HepG2 (cell line): ENCODE measurements at regions not wholly inside any gene's neighbourhood (a gene's known extent, or its start where the extent isn't known, plus 50 kb on each side); places are given as distances from the start of the nearest gene placed in this dataset.

ENCODE experiments used
- ATAC-seq: fragments of 200-7000 bp; cut with Tn5 transposase; 3 replicates; pipeline ENCODE4 v1.9.1; 2020; ENCODE audit warnings: mild to moderate bottlenecking, moderate library complexity
- BruUV-seq: library from RNA; stranded (reverse); fragments of 400-500 nt; replicated peaks from 2 replicates; lab custom pipeline; 2021; lab: Mats Ljungman, UMichigan
- CTCF ChIA-PET: fragments of 300-600 bp; formaldehyde crosslinking; extraction: SDS; loops from one replicate; lab custom pipeline; 2021; ENCODE audit warnings: low total read pairs, inconsistent platforms, low intra/inter-chr PET ratio; lab: Yijun Ruan, JAX
- POLR2A ChIA-PET: fragments of 350-600 bp; sonication (Branson Sonifier 250); formaldehyde crosslinking; loops from one replicate; lab custom pipeline; 2020; ENCODE audit warnings: antibody characterized with exemption, inconsistent platforms; lab: Yijun Ruan, JAX
- DNase-seq: peaks from one replicate; pipeline ENCODE4 v3.0.0-alpha.2; 2015; ENCODE audit warnings: low spot score
- FAIRE-seq: peaks from 3 replicates; lab custom pipeline; 2011; peaks lifted over from hg19 to GRCh38; lab: Jason Lieb, UNC
- H2AFZ ChIP-seq: one replicate; pipeline ENCODE4 v1.6.1; 2011; ENCODE audit warnings: low read length, inconsistent platforms
- H3K27ac ChIP-seq: fragments of 300-600 bp; 3 replicates; pipeline ENCODE4 v1.8.0; 2011; ENCODE audit warnings: mixed run types, mild to moderate bottlenecking, mixed read lengths, low read length, inconsistent platforms; ENCODE audit not compliant: insufficient read depth; ENCODE audit errors: extremely low read length
- H3K27me3 ChIP-seq, 2 experiments: fragments of 200-600 bp in 1 of 2; 2 replicates in 1 of 2; 3 replicates in 1 of 2; pipeline versions ENCODE4 v1.6.0 to v1.8.0; 2011; ENCODE audit warnings: low read length in 2 of 2, mild to moderate bottlenecking in 2 of 2, moderate library complexity in 2 of 2, inconsistent platforms in 1 of 2; ENCODE audit not compliant: insufficient read depth in 2 of 2, control insufficient read depth in 1 of 2
- H3K36me3 ChIP-seq, 2 experiments: fragments of 200-600 bp in 1 of 2; replicated peaks in 1 of 2; 2 replicates in 1 of 2; 3 replicates in 1 of 2; pipeline versions ENCODE4 v1.5.1 to v1.8.0; 2011; ENCODE audit warnings: low read length in 2 of 2, inconsistent platforms in 1 of 2; ENCODE audit not compliant: insufficient read depth in 2 of 2, control insufficient read depth in 1 of 2
- H3K4me1 ChIP-seq: 2 replicates; pipeline ENCODE4 v1.5.1; 2012; ENCODE audit warnings: low read length, inconsistent platforms; ENCODE audit not compliant: insufficient read depth
- H3K4me2 ChIP-seq: 2 replicates; pipeline ENCODE4 v1.6.0; 2011; ENCODE audit warnings: low read depth, low read length, inconsistent platforms
- H3K4me3 ChIP-seq, 3 experiments: fragments of 200-600 bp in 1 of 3; sonication (generic), shearing (Covaris generic) in 1 of 3; replicated peaks in 1 of 3; 2 replicates each; pipeline ENCODE4 v1.5.1; 2011 to 2016; ENCODE audit warnings: low read length in 3 of 3, inconsistent platforms in 2 of 3, low read depth in 2 of 3, mild to moderate bottlenecking in 2 of 3, control low read depth in 1 of 3, mixed read lengths in 1 of 3; ENCODE audit not compliant: insufficient read depth in 1 of 3
- H3K79me2 ChIP-seq: one replicate; pipeline ENCODE4 v1.6.1; 2011; ENCODE audit warnings: low read length, inconsistent platforms; ENCODE audit not compliant: insufficient read depth
- H3K9ac ChIP-seq: 2 replicates; pipeline ENCODE4 v1.6.0; 2011; ENCODE audit warnings: mild to moderate bottlenecking, low read depth, low read length, inconsistent platforms; ENCODE audit not compliant: insufficient read depth
- H3K9me3 ChIP-seq: 2 replicates; pipeline ENCODE4 v1.5.1; 2012; ENCODE audit warnings: mild to moderate bottlenecking, low read length
- H4K20me1 ChIP-seq: 2 replicates; pipeline ENCODE4 v1.6.0; 2011; ENCODE audit warnings: inconsistent platforms, mild to moderate bottlenecking, low read length, moderate library complexity; ENCODE audit not compliant: insufficient read depth
- ETV6 ChIP-seq: sonication (generic); formaldehyde crosslinking; conservative IDR thresholded peaks from 2 replicates; pipeline ENCODE4 v1.4.0; 2020; ENCODE audit warnings: missing genetic modification reagents
- HHEX ChIP-seq: IDR thresholded peaks from 2 replicates; pipeline ENCODE4 v1.6.1; 2016; ENCODE audit warnings: control low read depth
- MIER3 ChIP-seq: IDR thresholded peaks from 2 replicates; pipeline ENCODE4 v1.6.1; 2016; ENCODE audit warnings: missing compliant biosample characterization, borderline replicate concordance
- NCOR1 ChIP-seq: fragments of 200-600 bp; sonication (generic); IDR thresholded peaks from 2 replicates; pipeline ENCODE4 v1.7.0; 2017; ENCODE audit warnings: antibody characterized with exemption, low read length, borderline replicate concordance
- SP5 ChIP-seq: IDR thresholded peaks from 2 replicates; pipeline ENCODE4 v1.6.1; 2016; ENCODE audit warnings: low read depth, borderline replicate concordance
- TBP ChIP-seq: sonication (generic); formaldehyde crosslinking; IDR thresholded peaks from 2 replicates; pipeline ENCODE4 v1.5.0; 2020; ENCODE audit warnings: missing genetic modification reagents
- TEAD2 ChIP-seq: sonication (generic); formaldehyde crosslinking; IDR thresholded peaks from 2 replicates; pipeline ENCODE4 v1.9.0; 2021; ENCODE audit warnings: missing genetic modification reagents
- THYN1 ChIP-seq: sonication (generic); formaldehyde crosslinking; IDR thresholded peaks from 2 replicates; pipeline ENCODE4 v1.8.1; 2023; ENCODE audit warnings: low read depth, mild to moderate bottlenecking, moderate library complexity, missing genetic modification reagents, borderline replicate concordance
- ZNF207 ChIP-seq: fragments of 450-650 bp; IDR thresholded peaks from 2 replicates; pipeline ENCODE4 v1.6.1; 2016; ENCODE audit warnings: antibody characterized with exemption, borderline replicate concordance
- ZNF556 ChIP-seq: sonication (generic); formaldehyde crosslinking; IDR thresholded peaks from 2 replicates; pipeline ENCODE4 v1.4.0; 2020; ENCODE audit warnings: mild to moderate bottlenecking, missing genetic modification reagents, borderline replicate concordance
- ZNF674 ChIP-seq: sonication (generic); formaldehyde crosslinking; IDR thresholded peaks from 2 replicates; pipeline ENCODE4 v1.5.0; 2020; ENCODE audit warnings: low read depth, mild to moderate bottlenecking, missing genetic modification reagents
- ZNF737 ChIP-seq: sonication (generic); formaldehyde crosslinking; IDR thresholded peaks from 2 replicates; pipeline ENCODE4 v1.5.0; 2020; ENCODE audit warnings: missing genetic modification reagents, mild to moderate bottlenecking, borderline replicate concordance
- WGBS: methylation state at CpG from one replicate; pipeline ENCODE4 v1.1.6; 2017; ENCODE audit warnings: low lambda C conversion rate; 5-methylcytosine and 5-hydroxymethylcytosine counted together
- in situ Hi-C: cut with HindIII; loops from 2 replicates; pipeline ENCODE4 v1.10.0; 2017; ENCODE audit warnings: low pct_unique_long_range_greater_than_20kb; ENCODE audit not compliant: extremely low pct_ligation_motif_present
- intact Hi-C: fragments of 100-400 bp; cut with micrococcal nuclease; formaldehyde crosslinking; loops from one replicate; pipeline ENCODE4 v1.10.0; 2022; ENCODE audit not compliant: unreplicated experiment
- TF ChIP-seq, protein P1 (sequence below): sonication (generic); formaldehyde crosslinking; conservative IDR thresholded peaks from 2 replicates; pipeline ENCODE4 v1.8.1; 2023; ENCODE audit warnings: missing genetic modification reagents

DNA sequence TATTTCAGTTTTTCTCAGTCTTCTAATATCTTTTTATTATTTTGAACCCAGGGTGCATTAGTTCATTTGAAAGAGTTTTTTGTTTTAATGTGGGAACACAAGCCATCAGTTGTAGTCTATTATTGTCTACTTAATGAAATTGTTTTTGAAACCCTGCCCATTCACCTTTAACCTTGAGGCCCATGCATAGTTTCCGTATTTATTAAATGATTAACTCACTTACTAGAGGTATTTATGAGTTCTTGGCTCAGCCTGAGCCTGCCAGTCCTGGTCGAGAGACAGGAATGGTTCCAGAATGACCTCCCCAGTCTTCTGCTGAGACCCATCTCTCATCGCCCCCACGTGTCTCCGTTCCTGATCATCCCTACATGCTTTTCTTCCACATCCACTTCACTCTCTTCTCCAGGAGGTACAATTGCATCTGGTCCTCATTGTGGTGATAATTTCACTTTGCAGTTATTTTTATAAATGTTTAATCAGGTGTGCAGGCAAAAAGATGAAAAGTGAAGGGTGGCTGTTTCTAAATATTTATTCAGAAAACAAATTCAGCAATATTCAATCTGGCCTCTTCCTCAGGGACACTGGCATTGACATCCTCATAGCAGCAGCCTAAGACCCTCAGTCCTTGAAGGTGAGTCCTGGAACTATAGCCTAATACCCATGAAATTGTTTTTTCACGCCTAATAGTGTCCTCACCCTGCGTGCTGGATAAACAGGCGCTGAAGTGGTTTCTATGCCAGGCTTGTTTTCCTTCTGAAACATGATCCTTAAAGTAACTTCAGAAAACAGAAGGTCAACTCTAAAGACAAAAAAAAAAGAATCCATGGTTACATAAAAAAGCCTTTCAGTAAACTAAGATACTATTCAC is 112.8 kb downstream of the KDR start:
- FAIRE-seq (no peak), DNase-seq (no peak), ATAC-seq (no peak)
- TF ChIP-seq HHEX (CRISPR knock-in tag): no peak
- TF ChIP-seq MIER3 (CRISPR knock-in tag): no peak
- no peak for TF ChIP-seq ZNF556 (CRISPR knock-in tag)
- no peak for TF ChIP-seq TBP (CRISPR knock-in tag)
- no peak for TF ChIP-seq ZNF207
- no peak for TF ChIP-seq ZNF737 (CRISPR knock-in tag)
- no peak for TF ChIP-seq ZNF674
- no peak for TF ChIP-seq ETV6 (CRISPR knock-in tag)
- no peak for TF ChIP-seq THYN1 (CRISPR knock-in tag)
- TF ChIP-seq TEAD2 (CRISPR knock-in tag): no peak
- TF ChIP-seq, protein P1, sequence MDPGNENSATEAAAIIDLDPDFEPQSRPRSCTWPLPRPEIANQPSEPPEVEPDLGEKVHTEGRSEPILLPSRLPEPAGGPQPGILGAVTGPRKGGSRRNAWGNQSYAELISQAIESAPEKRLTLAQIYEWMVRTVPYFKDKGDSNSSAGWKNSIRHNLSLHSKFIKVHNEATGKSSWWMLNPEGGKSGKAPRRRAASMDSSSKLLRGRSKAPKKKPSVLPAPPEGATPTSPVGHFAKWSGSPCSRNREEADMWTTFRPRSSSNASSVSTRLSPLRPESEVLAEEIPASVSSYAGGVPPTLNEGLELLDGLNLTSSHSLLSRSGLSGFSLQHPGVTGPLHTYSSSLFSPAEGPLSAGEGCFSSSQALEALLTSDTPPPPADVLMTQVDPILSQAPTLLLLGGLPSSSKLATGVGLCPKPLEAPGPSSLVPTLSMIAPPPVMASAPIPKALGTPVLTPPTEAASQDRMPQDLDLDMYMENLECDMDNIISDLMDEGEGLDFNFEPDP (CRISPR knock-in tag): no peak
- TF ChIP-seq SP5: no peak
- no peak for TF ChIP-seq NCOR1
- H3K9ac ChIP-seq: no peak overlapping the region
- in situ Hi-C loops: no loop called here
- H3K9me3 ChIP-seq: no peaks in the 10 kb centered on the region
- intact Hi-C loops: no loop called here
- no peaks in the 10 kb centered on the region for H3K4me1 ChIP-seq
- H3K4me2 ChIP-seq: no peak overlapping the region
- no peaks in the 10 kb centered on the region for H3K79me2 ChIP-seq
- no peaks in the 10 kb centered on the region for H3K27me3 ChIP-seq
- H3K36me3 ChIP-seq: no peaks in the 10 kb centered on the region
- H3K27ac ChIP-seq: no peak overlapping the region
- ChIA-PET POLR2A (no interaction called here), CTCF (no interaction called here)
- no TSS peak for BruUV-seq
- no peak overlapping the region for H3K4me3 ChIP-seq
- no peaks in the 10 kb centered on the region for H4K20me1 ChIP-seq
- H2AFZ ChIP-seq: no peak overlapping the region
- whole genome bisulfite sequencing: 23% methylated on average over 8 of the region's 8 CpGs
